HepG2 (cell line): ENCODE measurements at regions not wholly inside any gene's neighbourhood (a gene's known extent, or its start where the extent isn't known, plus 50 kb on each side); places are given as distances from the start of the nearest gene placed in this dataset.

ENCODE experiments used
- ATAC-seq: fragments of 200-7000 bp; cut with Tn5 transposase; 3 replicates; pipeline ENCODE4 v1.9.1; 2020; ENCODE audit warnings: mild to moderate bottlenecking, moderate library complexity
- BruUV-seq: library from RNA; stranded (reverse); fragments of 400-500 nt; replicated peaks from 2 replicates; lab custom pipeline; 2021; lab: Mats Ljungman, UMichigan
- CTCF ChIA-PET: fragments of 300-600 bp; formaldehyde crosslinking; extraction: SDS; loops from one replicate; lab custom pipeline; 2021; ENCODE audit warnings: low total read pairs, inconsistent platforms, low intra/inter-chr PET ratio; lab: Yijun Ruan, JAX
- POLR2A ChIA-PET: fragments of 350-600 bp; sonication (Branson Sonifier 250); formaldehyde crosslinking; loops from one replicate; lab custom pipeline; 2020; ENCODE audit warnings: antibody characterized with exemption, inconsistent platforms; lab: Yijun Ruan, JAX
- DNase-seq: peaks from one replicate; pipeline ENCODE4 v3.0.0-alpha.2; 2015; ENCODE audit warnings: low spot score
- FAIRE-seq: peaks from 3 replicates; lab custom pipeline; 2011; peaks lifted over from hg19 to GRCh38; lab: Jason Lieb, UNC
- H2AFZ ChIP-seq: one replicate; pipeline ENCODE4 v1.6.1; 2011; ENCODE audit warnings: low read length, inconsistent platforms
- H3K27ac ChIP-seq: fragments of 300-600 bp; 3 replicates; pipeline ENCODE4 v1.8.0; 2011; ENCODE audit warnings: mixed run types, mild to moderate bottlenecking, mixed read lengths, low read length, inconsistent platforms; ENCODE audit not compliant: insufficient read depth; ENCODE audit errors: extremely low read length
- H3K27me3 ChIP-seq, 2 experiments: fragments of 200-600 bp in 1 of 2; 2 replicates in 1 of 2; 3 replicates in 1 of 2; pipeline versions ENCODE4 v1.6.0 to v1.8.0; 2011; ENCODE audit warnings: low read length in 2 of 2, mild to moderate bottlenecking in 2 of 2, moderate library complexity in 2 of 2, inconsistent platforms in 1 of 2; ENCODE audit not compliant: insufficient read depth in 2 of 2, control insufficient read depth in 1 of 2
- H3K36me3 ChIP-seq, 2 experiments: fragments of 200-600 bp in 1 of 2; replicated peaks in 1 of 2; 2 replicates in 1 of 2; 3 replicates in 1 of 2; pipeline versions ENCODE4 v1.5.1 to v1.8.0; 2011; ENCODE audit warnings: low read length in 2 of 2, inconsistent platforms in 1 of 2; ENCODE audit not compliant: insufficient read depth in 2 of 2, control insufficient read depth in 1 of 2
- H3K4me1 ChIP-seq: 2 replicates; pipeline ENCODE4 v1.5.1; 2012; ENCODE audit warnings: low read length, inconsistent platforms; ENCODE audit not compliant: insufficient read depth
- H3K4me2 ChIP-seq: 2 replicates; pipeline ENCODE4 v1.6.0; 2011; ENCODE audit warnings: low read depth, low read length, inconsistent platforms
- H3K4me3 ChIP-seq, 3 experiments: fragments of 200-600 bp in 1 of 3; sonication (generic), shearing (Covaris generic) in 1 of 3; replicated peaks in 1 of 3; 2 replicates each; pipeline ENCODE4 v1.5.1; 2011 to 2016; ENCODE audit warnings: low read length in 3 of 3, inconsistent platforms in 2 of 3, low read depth in 2 of 3, mild to moderate bottlenecking in 2 of 3, control low read depth in 1 of 3, mixed read lengths in 1 of 3; ENCODE audit not compliant: insufficient read depth in 1 of 3
- H3K79me2 ChIP-seq: one replicate; pipeline ENCODE4 v1.6.1; 2011; ENCODE audit warnings: low read length, inconsistent platforms; ENCODE audit not compliant: insufficient read depth
- H3K9ac ChIP-seq: 2 replicates; pipeline ENCODE4 v1.6.0; 2011; ENCODE audit warnings: mild to moderate bottlenecking, low read depth, low read length, inconsistent platforms; ENCODE audit not compliant: insufficient read depth
- H3K9me3 ChIP-seq: 2 replicates; pipeline ENCODE4 v1.5.1; 2012; ENCODE audit warnings: mild to moderate bottlenecking, low read length
- H4K20me1 ChIP-seq: 2 replicates; pipeline ENCODE4 v1.6.0; 2011; ENCODE audit warnings: inconsistent platforms, mild to moderate bottlenecking, low read length, moderate library complexity; ENCODE audit not compliant: insufficient read depth
- CAMTA2 ChIP-seq: sonication (generic); formaldehyde crosslinking; IDR thresholded peaks from 2 replicates; pipeline ENCODE4 v1.4.0; 2020; ENCODE audit warnings: mild to moderate bottlenecking, missing genetic modification reagents, borderline replicate concordance
- ISL2 ChIP-seq: sonication (generic); formaldehyde crosslinking; IDR thresholded peaks from 2 replicates; pipeline ENCODE4 v1.5.0; 2020; ENCODE audit warnings: missing genetic modification reagents
- NFE2 ChIP-seq: sonication (generic); formaldehyde crosslinking; IDR thresholded peaks from 2 replicates; pipeline ENCODE4 v1.4.0; 2020; ENCODE audit warnings: missing genetic modification reagents
- RNF2 ChIP-seq: fragments of 450-650 bp; conservative IDR thresholded peaks from 2 replicates; pipeline ENCODE4 v1.6.1; 2016; ENCODE audit warnings: low read depth
- RXRA ChIP-seq: sonication (generic); formaldehyde crosslinking; IDR thresholded peaks from 2 replicates; pipeline ENCODE4 v1.5.1; 2020; ENCODE audit warnings: missing genetic modification reagents
- ZBTB21 ChIP-seq: sonication (generic); formaldehyde crosslinking; IDR thresholded peaks from 2 replicates; pipeline ENCODE4 v1.4.0; 2020; ENCODE audit warnings: missing genetic modification reagents
- ZNF225 ChIP-seq: sonication (generic); formaldehyde crosslinking; IDR thresholded peaks from 2 replicates; pipeline ENCODE4 v1.4.0; 2020; ENCODE audit warnings: mild to moderate bottlenecking, missing genetic modification reagents
- ZNF564 ChIP-seq: sonication (generic); formaldehyde crosslinking; IDR thresholded peaks from 2 replicates; pipeline ENCODE4 v1.8.1; 2023; ENCODE audit warnings: mild to moderate bottlenecking, missing genetic modification reagents
- ZNF703 ChIP-seq: sonication (generic); formaldehyde crosslinking; IDR thresholded peaks from 2 replicates; pipeline ENCODE4 v1.5.1; 2020; ENCODE audit warnings: missing genetic modification reagents, mild to moderate bottlenecking, moderate library complexity, borderline replicate concordance
- WGBS: methylation state at CpG from one replicate; pipeline ENCODE4 v1.1.6; 2017; ENCODE audit warnings: low lambda C conversion rate; 5-methylcytosine and 5-hydroxymethylcytosine counted together
- in situ Hi-C: cut with HindIII; loops from 2 replicates; pipeline ENCODE4 v1.10.0; 2017; ENCODE audit warnings: low pct_unique_long_range_greater_than_20kb; ENCODE audit not compliant: extremely low pct_ligation_motif_present
- intact Hi-C: fragments of 100-400 bp; cut with micrococcal nuclease; formaldehyde crosslinking; loops from one replicate; pipeline ENCODE4 v1.10.0; 2022; ENCODE audit not compliant: unreplicated experiment
- TF ChIP-seq, protein P1 (sequence below): sonication (generic); formaldehyde crosslinking; IDR thresholded peaks from 2 replicates; pipeline ENCODE4 v1.4.0; 2020; ENCODE audit warnings: missing genetic modification reagents
- TF ChIP-seq, protein P2 (sequence below): sonication (generic); formaldehyde crosslinking; IDR thresholded peaks from 2 replicates; pipeline ENCODE4 v1.5.0; 2020; ENCODE audit warnings: missing genetic modification reagents
- TF ChIP-seq, protein P3 (sequence below): fragments of 450-650 bp; IDR thresholded peaks from 2 replicates; pipeline ENCODE4 v1.6.1; 2017; ENCODE audit warnings: mild to moderate bottlenecking
- TF ChIP-seq, protein P4 (sequence below), 2 experiments: IDR thresholded peaks; 2 replicates each; pipeline ENCODE4 v1.6.1; 2011 to 2012; ENCODE audit warnings: low read length in 2 of 2, borderline replicate concordance in 1 of 2, low read depth in 1 of 2, mild to moderate bottlenecking in 1 of 2, moderate library complexity in 1 of 2
- TF ChIP-seq, protein P5 (sequence below): sonication (generic); formaldehyde crosslinking; IDR thresholded peaks from 2 replicates; pipeline ENCODE4 v1.4.0; 2020; ENCODE audit warnings: mild to moderate bottlenecking, missing genetic modification reagents

DNA sequence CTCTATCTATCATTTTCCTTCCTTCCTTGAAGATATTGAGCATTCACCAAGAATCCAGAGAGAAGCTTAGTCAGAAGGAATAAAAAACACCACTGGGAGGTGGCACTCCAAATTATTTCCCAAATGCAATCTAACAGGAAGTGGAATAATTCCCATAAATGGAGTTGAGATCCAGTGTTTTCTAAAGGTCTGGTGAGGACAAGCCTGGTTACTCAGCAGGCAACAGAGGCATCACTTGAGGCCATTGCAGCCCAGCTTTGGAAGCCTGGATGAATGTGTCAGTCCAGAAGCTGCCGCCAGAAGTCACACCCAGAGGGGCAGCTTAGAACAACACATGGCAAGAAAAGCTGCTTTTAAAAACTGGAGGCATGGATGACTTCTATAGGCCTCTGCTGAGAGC, 288.9 kb upstream of the KLF6 start:
- FAIRE-seq (no peak), DNase-seq (no peak), ATAC-seq (no peak)
- Histone ChIP-seq H3K4me2 (no peak overlapping the region), H3K36me3 (no peaks in the 10 kb centered on the region), H3K4me3 (no peak overlapping the region), H4K20me1 (no peaks in the 10 kb centered on the region), H3K79me2 (no peaks in the 10 kb centered on the region), H3K27me3 (peaks cover 4 to 21% of the 10 kb centered on the region in 2 experiments; a peak in 3 of 5 replicates), H3K4me1 (no peaks in the 10 kb centered on the region), H3K9ac (no peak overlapping the region), H3K9me3 (no peaks in the 10 kb centered on the region), H2AFZ (no peak overlapping the region), H3K27ac (no peak overlapping the region)
- no TSS peak for BruUV-seq
- POLR2A ChIA-PET = no interaction called here
- intact Hi-C loops = no loop called here
- in situ Hi-C loops = no loop called here
- whole genome bisulfite sequencing = 0% methylated on average over 1 of the region's 1 CpG
- TF ChIP-seq, protein P1, sequence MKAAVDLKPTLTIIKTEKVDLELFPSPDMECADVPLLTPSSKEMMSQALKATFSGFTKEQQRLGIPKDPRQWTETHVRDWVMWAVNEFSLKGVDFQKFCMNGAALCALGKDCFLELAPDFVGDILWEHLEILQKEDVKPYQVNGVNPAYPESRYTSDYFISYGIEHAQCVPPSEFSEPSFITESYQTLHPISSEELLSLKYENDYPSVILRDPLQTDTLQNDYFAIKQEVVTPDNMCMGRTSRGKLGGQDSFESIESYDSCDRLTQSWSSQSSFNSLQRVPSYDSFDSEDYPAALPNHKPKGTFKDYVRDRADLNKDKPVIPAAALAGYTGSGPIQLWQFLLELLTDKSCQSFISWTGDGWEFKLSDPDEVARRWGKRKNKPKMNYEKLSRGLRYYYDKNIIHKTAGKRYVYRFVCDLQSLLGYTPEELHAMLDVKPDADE (CRISPR knock-in tag) = no peak
- TF ChIP-seq ZBTB21 (CRISPR knock-in tag) = no peak
- TF ChIP-seq, protein P2, sequence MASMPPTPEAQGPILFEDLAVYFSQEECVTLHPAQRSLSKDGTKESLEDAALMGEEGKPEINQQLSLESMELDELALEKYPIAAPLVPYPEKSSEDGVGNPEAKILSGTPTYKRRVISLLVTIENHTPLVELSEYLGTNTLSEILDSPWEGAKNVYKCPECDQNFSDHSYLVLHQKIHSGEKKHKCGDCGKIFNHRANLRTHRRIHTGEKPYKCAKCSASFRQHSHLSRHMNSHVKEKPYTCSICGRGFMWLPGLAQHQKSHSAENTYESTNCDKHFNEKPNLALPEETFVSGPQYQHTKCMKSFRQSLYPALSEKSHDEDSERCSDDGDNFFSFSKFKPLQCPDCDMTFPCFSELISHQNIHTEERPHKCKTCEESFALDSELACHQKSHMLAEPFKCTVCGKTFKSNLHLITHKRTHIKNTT (CRISPR knock-in tag) = no peak
- no peak for TF ChIP-seq ZNF703 (CRISPR knock-in tag)
- no peak for TF ChIP-seq NFE2 (CRISPR knock-in tag)
- TF ChIP-seq, protein P3, sequence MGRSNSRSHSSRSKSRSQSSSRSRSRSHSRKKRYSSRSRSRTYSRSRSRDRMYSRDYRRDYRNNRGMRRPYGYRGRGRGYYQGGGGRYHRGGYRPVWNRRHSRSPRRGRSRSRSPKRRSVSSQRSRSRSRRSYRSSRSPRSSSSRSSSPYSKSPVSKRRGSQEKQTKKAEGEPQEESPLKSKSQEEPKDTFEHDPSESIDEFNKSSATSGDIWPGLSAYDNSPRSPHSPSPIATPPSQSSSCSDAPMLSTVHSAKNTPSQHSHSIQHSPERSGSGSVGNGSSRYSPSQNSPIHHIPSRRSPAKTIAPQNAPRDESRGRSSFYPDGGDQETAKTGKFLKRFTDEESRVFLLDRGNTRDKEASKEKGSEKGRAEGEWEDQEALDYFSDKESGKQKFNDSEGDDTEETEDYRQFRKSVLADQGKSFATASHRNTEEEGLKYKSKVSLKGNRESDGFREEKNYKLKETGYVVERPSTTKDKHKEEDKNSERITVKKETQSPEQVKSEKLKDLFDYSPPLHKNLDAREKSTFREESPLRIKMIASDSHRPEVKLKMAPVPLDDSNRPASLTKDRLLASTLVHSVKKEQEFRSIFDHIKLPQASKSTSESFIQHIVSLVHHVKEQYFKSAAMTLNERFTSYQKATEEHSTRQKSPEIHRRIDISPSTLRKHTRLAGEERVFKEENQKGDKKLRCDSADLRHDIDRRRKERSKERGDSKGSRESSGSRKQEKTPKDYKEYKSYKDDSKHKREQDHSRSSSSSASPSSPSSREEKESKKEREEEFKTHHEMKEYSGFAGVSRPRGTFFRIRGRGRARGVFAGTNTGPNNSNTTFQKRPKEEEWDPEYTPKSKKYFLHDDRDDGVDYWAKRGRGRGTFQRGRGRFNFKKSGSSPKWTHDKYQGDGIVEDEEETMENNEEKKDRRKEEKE = no peak
- TF ChIP-seq, protein P4, sequence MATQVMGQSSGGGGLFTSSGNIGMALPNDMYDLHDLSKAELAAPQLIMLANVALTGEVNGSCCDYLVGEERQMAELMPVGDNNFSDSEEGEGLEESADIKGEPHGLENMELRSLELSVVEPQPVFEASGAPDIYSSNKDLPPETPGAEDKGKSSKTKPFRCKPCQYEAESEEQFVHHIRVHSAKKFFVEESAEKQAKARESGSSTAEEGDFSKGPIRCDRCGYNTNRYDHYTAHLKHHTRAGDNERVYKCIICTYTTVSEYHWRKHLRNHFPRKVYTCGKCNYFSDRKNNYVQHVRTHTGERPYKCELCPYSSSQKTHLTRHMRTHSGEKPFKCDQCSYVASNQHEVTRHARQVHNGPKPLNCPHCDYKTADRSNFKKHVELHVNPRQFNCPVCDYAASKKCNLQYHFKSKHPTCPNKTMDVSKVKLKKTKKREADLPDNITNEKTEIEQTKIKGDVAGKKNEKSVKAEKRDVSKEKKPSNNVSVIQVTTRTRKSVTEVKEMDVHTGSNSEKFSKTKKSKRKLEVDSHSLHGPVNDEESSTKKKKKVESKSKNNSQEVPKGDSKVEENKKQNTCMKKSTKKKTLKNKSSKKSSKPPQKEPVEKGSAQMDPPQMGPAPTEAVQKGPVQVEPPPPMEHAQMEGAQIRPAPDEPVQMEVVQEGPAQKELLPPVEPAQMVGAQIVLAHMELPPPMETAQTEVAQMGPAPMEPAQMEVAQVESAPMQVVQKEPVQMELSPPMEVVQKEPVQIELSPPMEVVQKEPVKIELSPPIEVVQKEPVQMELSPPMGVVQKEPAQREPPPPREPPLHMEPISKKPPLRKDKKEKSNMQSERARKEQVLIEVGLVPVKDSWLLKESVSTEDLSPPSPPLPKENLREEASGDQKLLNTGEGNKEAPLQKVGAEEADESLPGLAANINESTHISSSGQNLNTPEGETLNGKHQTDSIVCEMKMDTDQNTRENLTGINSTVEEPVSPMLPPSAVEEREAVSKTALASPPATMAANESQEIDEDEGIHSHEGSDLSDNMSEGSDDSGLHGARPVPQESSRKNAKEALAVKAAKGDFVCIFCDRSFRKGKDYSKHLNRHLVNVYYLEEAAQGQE (IDR thresholded peaks at IDR 0.05; ENCODE audit: borderline replicate concordance in 1 of 2, low read depth in 1 of 2, low read length in 2 of 2) = no peak
- no peak for TF ChIP-seq ZNF225 (CRISPR knock-in tag)
- no peak for TF ChIP-seq RNF2
- no peak for TF ChIP-seq CAMTA2 (CRISPR knock-in tag)
- TF ChIP-seq RXRA (CRISPR knock-in tag) = no peak
- no peak for TF ChIP-seq ISL2
- TF ChIP-seq, protein P5, sequence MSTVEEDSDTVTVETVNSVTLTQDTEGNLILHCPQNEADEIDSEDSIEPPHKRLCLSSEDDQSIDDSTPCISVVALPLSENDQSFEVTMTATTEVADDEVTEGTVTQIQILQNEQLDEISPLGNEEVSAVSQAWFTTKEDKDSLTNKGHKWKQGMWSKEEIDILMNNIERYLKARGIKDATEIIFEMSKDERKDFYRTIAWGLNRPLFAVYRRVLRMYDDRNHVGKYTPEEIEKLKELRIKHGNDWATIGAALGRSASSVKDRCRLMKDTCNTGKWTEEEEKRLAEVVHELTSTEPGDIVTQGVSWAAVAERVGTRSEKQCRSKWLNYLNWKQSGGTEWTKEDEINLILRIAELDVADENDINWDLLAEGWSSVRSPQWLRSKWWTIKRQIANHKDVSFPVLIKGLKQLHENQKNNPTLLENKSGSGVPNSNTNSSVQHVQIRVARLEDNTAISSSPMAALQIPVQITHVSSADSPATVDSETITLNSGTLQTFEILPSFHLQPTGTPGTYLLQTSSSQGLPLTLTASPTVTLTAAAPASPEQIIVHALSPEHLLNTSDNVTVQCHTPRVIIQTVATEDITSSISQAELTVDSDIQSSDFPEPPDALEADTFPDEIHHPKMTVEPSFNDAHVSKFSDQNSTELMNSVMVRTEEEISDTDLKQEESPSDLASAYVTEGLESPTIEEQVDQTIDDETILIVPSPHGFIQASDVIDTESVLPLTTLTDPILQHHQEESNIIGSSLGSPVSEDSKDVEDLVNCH (CRISPR knock-in tag) = no peak
- TF ChIP-seq ZNF564 (CRISPR knock-in tag) = no peak
- CTCF ChIA-PET = no interaction called here
